Stimulated activated CD4-positive, alpha-beta T cell treated with anti-CD3 and anti-CD28 coated beads, Interleukin-1b, Interleukin-23, amount 100 ng/mL, for 24 hours (primary cell): ENCODE measurements at regions not wholly inside any gene's neighbourhood (a gene's known extent, or its start where the extent isn't known, plus 50 kb on each side); places are given as distances from the start of the nearest gene placed in this dataset.

Experiments used
- DNase-seq, 4 experiments: peaks; one replicate each; pipeline ENCODE4 v3.0.0-alpha.2; 2020; ENCODE audit warnings: low read depth in 4 of 4, low spot score in 1 of 4

- DNase-seq = no peak
These were observed 118.6 kb upstream of the DOK5 start for GRCh38 chr20:54356801-54357200.

GRCh38 chr20:54361475-54361874 is 113.9 kb upstream of the DOK5 start:
- no peak for DNase-seq

- DNase-seq = no peak
These were observed 113.1 kb upstream of the DOK5 start for GRCh38 chr20:54362283-54362682.

GRCh38 chr20:54364365-54364764 is 111.0 kb upstream of the DOK5 start:
- DNase-seq = no peak

GRCh38 chr20:54364919-54365318 is 110.5 kb upstream of the DOK5 start:
- no peak for DNase-seq

GRCh38 chr20:54366669-54367344 is 108.6 kb upstream of the DOK5 start:
- no peak for DNase-seq

- no peak for DNase-seq
These were observed 106.8 kb upstream of the DOK5 start for GRCh38 chr20:54368570-54368969.

GRCh38 chr20:54372313-54372712 is 103.1 kb upstream of the DOK5 start:
- DNase-seq = no peak

- DNase-seq = no peak
These were observed 97.2 kb upstream of the DOK5 start for GRCh38 chr20:54377992-54378773.

GRCh38 chr20:54379893-54380584 is 95.4 kb upstream of the DOK5 start:
- DNase-seq = no peak

- DNase-seq = no peak
These were observed 93.0 kb upstream of the DOK5 start for GRCh38 chr20:54382419-54382818.

- no peak for DNase-seq
These were observed 89.6 kb upstream of the DOK5 start for GRCh38 chr20:54385746-54386145.

- no peak for DNase-seq
These were observed 85.7 kb upstream of the DOK5 start for GRCh38 chr20:54389596-54390280.

GRCh38 chr20:54397292-54398140 is 77.9 kb upstream of the DOK5 start:
- no peak for DNase-seq

GRCh38 chr20:54398814-54399213 is 76.6 kb upstream of the DOK5 start:
- no peak for DNase-seq

GRCh38 chr20:54405540-54405939 is 69.9 kb upstream of the DOK5 start:
- no peak for DNase-seq

- DNase-seq = no peak
These were observed 67.9 kb upstream of the DOK5 start for GRCh38 chr20:54407459-54407858.

- DNase-seq = no peak
These were observed 59.4 kb upstream of the DOK5 start for GRCh38 chr20:54415967-54416366.

GRCh38 chr20:54416770-54417169 is 58.6 kb upstream of the DOK5 start:
- DNase-seq = no peak

GRCh38 chr20:54419531-54419930 is 55.9 kb upstream of the DOK5 start:
- no peak for DNase-seq
